HepG2 (cell line): ENCODE measurements at regions not wholly inside any gene's neighbourhood (a gene's known extent, or its start where the extent isn't known, plus 50 kb on each side); places are given as distances from the start of the nearest gene placed in this dataset.

Source experiments
- ATF7-NPFF ChIP-seq: sonication (generic); formaldehyde crosslinking; IDR thresholded peaks from 2 replicates; pipeline ENCODE4 v1.8.1; 2023; ENCODE audit warnings: mild to moderate bottlenecking, low read depth, missing genetic modification reagents, moderate library complexity
- ELF4 ChIP-seq: sonication (generic); formaldehyde crosslinking; IDR thresholded peaks from 2 replicates; pipeline ENCODE4 v1.5.0; 2020; ENCODE audit warnings: missing genetic modification reagents, mild to moderate bottlenecking, moderate library complexity, borderline replicate concordance
- GABPA ChIP-seq, 2 experiments: IDR thresholded peaks; 2 replicates each; pipeline ENCODE4 v1.6.1; 2011 to 2016; ENCODE audit warnings: low read depth in 2 of 2, low read length in 1 of 2, missing biosample characterization in 1 of 2, missing genetic modification characterization in 1 of 2
- GABPB1 ChIP-seq: IDR thresholded peaks from 2 replicates; pipeline ENCODE4 v1.6.1; 2016; ENCODE audit warnings: mild to moderate bottlenecking, missing genetic modification reagents, moderate library complexity, missing compliant biosample characterization
- KLF15 ChIP-seq: sonication (generic); formaldehyde crosslinking; IDR thresholded peaks from 2 replicates; pipeline ENCODE4 v1.8.1; 2023; ENCODE audit warnings: borderline replicate concordance, mild to moderate bottlenecking, inconsistent platforms, missing genetic modification reagents, mixed read lengths
- POLR2A ChIP-seq, 2 experiments: IDR thresholded peaks; 2 replicates each; pipeline ENCODE4 v1.6.1; 2011; ENCODE audit warnings: low read depth in 2 of 2, low read length in 2 of 2, mild to moderate bottlenecking in 1 of 2, moderate library complexity in 1 of 2; ENCODE audit not compliant: insufficient read depth in 1 of 2
- SAFB2 ChIP-seq: sonication (generic); formaldehyde crosslinking; IDR thresholded peaks from 2 replicates; pipeline ENCODE4 v1.5.1; 2020; ENCODE audit warnings: missing genetic modification reagents, low read depth, mild to moderate bottlenecking, borderline replicate concordance
- TGIF2 ChIP-seq: IDR thresholded peaks from 2 replicates; pipeline ENCODE4 v1.6.1; 2016; ENCODE audit warnings: control low read depth, missing compliant biosample characterization
- ZNF335 ChIP-seq: sonication (generic); formaldehyde crosslinking; IDR thresholded peaks from 2 replicates; pipeline ENCODE4 v1.4.0; 2020; ENCODE audit warnings: missing genetic modification reagents
- ZNF619 ChIP-seq: sonication (generic); formaldehyde crosslinking; IDR thresholded peaks from 2 replicates; pipeline ENCODE4 v1.4.0; 2020; ENCODE audit warnings: mild to moderate bottlenecking, missing genetic modification reagents
- TF ChIP-seq, protein P1 (sequence below): sonication (generic); formaldehyde crosslinking; IDR thresholded peaks from 2 replicates; pipeline ENCODE4 v1.8.1; 2022; ENCODE audit warnings: low read depth, mild to moderate bottlenecking, missing genetic modification reagents
- TF ChIP-seq, protein P2 (sequence below): sonication (generic); formaldehyde crosslinking; IDR thresholded peaks from 2 replicates; pipeline ENCODE4 v1.5.0; 2020; ENCODE audit warnings: mild to moderate bottlenecking, missing genetic modification reagents, moderate library complexity
- TF ChIP-seq, protein P3 (sequence below): sonication (generic); formaldehyde crosslinking; IDR thresholded peaks from 2 replicates; pipeline ENCODE4 v1.4.0; 2020; ENCODE audit warnings: missing genetic modification reagents
- TF ChIP-seq, protein P4 (sequence below): sonication (generic); formaldehyde crosslinking; IDR thresholded peaks from 2 replicates; pipeline ENCODE4 v1.4.0; 2020; ENCODE audit warnings: missing genetic modification reagents, borderline replicate concordance

DNA sequence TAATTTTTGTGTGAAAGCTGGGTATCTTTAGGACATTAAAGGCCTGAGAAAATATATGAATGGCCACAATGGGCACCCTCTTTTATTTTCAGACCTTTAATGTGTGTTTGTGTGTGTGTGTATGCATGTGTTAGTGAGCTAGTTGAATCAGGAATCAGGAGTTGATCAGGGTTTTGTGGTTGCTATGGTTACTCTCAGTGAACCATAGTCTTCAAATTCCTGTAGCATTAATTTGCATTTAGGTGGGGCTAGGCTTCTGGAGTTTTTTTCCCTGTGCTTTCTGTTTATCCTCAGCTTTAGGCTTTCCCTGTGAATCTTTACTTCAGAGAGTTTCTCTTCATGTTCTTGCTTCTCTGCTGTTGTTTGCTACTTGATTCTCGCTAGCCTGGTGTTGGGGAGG is 122.0 kb upstream of the ONECUT1 start:
- TF ChIP-seq, protein P1, sequence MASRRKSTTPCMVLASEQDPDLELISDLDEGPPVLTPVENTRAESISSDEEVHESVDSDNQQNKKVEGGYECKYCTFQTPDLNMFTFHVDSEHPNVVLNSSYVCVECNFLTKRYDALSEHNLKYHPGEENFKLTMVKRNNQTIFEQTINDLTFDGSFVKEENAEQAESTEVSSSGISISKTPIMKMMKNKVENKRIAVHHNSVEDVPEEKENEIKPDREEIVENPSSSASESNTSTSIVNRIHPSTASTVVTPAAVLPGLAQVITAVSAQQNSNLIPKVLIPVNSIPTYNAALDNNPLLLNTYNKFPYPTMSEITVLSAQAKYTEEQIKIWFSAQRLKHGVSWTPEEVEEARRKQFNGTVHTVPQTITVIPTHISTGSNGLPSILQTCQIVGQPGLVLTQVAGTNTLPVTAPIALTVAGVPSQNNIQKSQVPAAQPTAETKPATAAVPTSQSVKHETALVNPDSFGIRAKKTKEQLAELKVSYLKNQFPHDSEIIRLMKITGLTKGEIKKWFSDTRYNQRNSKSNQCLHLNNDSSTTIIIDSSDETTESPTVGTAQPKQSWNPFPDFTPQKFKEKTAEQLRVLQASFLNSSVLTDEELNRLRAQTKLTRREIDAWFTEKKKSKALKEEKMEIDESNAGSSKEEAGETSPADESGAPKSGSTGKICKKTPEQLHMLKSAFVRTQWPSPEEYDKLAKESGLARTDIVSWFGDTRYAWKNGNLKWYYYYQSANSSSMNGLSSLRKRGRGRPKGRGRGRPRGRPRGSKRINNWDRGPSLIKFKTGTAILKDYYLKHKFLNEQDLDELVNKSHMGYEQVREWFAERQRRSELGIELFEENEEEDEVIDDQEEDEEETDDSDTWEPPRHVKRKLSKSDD, result no peak
- TF ChIP-seq KLF15, result no peak
- TF ChIP-seq TGIF2 (CRISPR knock-in tag), result no peak
- no peak for TF ChIP-seq POLR2A (IDR thresholded peaks at IDR 0.05; ENCODE audit: insufficient read depth in 1 of 2, low read depth in 2 of 2, low read length in 2 of 2)
- TF ChIP-seq, protein P2, sequence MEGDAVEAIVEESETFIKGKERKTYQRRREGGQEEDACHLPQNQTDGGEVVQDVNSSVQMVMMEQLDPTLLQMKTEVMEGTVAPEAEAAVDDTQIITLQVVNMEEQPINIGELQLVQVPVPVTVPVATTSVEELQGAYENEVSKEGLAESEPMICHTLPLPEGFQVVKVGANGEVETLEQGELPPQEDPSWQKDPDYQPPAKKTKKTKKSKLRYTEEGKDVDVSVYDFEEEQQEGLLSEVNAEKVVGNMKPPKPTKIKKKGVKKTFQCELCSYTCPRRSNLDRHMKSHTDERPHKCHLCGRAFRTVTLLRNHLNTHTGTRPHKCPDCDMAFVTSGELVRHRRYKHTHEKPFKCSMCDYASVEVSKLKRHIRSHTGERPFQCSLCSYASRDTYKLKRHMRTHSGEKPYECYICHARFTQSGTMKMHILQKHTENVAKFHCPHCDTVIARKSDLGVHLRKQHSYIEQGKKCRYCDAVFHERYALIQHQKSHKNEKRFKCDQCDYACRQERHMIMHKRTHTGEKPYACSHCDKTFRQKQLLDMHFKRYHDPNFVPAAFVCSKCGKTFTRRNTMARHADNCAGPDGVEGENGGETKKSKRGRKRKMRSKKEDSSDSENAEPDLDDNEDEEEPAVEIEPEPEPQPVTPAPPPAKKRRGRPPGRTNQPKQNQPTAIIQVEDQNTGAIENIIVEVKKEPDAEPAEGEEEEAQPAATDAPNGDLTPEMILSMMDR (CRISPR knock-in tag), result no peak
- TF ChIP-seq ZNF619 (CRISPR knock-in tag), result no peak
- no peak for TF ChIP-seq ELF4 (CRISPR knock-in tag)
- TF ChIP-seq, protein P3, sequence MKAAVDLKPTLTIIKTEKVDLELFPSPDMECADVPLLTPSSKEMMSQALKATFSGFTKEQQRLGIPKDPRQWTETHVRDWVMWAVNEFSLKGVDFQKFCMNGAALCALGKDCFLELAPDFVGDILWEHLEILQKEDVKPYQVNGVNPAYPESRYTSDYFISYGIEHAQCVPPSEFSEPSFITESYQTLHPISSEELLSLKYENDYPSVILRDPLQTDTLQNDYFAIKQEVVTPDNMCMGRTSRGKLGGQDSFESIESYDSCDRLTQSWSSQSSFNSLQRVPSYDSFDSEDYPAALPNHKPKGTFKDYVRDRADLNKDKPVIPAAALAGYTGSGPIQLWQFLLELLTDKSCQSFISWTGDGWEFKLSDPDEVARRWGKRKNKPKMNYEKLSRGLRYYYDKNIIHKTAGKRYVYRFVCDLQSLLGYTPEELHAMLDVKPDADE (CRISPR knock-in tag), result no peak
- no peak for TF ChIP-seq ATF7-NPFF (CRISPR knock-in tag)
- no peak for TF ChIP-seq GABPA (IDR thresholded peaks at IDR 0.05; ENCODE audit: low read depth, low read length)
- TF ChIP-seq GABPA (CRISPR knock-in tag; IDR thresholded peaks at IDR 0.05; ENCODE audit: low read depth), result no peak
- TF ChIP-seq, protein P4, sequence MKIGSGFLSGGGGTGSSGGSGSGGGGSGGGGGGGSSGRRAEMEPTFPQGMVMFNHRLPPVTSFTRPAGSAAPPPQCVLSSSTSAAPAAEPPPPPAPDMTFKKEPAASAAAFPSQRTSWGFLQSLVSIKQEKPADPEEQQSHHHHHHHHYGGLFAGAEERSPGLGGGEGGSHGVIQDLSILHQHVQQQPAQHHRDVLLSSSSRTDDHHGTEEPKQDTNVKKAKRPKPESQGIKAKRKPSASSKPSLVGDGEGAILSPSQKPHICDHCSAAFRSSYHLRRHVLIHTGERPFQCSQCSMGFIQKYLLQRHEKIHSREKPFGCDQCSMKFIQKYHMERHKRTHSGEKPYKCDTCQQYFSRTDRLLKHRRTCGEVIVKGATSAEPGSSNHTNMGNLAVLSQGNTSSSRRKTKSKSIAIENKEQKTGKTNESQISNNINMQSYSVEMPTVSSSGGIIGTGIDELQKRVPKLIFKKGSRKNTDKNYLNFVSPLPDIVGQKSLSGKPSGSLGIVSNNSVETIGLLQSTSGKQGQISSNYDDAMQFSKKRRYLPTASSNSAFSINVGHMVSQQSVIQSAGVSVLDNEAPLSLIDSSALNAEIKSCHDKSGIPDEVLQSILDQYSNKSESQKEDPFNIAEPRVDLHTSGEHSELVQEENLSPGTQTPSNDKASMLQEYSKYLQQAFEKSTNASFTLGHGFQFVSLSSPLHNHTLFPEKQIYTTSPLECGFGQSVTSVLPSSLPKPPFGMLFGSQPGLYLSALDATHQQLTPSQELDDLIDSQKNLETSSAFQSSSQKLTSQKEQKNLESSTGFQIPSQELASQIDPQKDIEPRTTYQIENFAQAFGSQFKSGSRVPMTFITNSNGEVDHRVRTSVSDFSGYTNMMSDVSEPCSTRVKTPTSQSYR (CRISPR knock-in tag), result no peak
- no peak for TF ChIP-seq ZNF335
- no peak for TF ChIP-seq SAFB2 (CRISPR knock-in tag)
- TF ChIP-seq GABPB1, result no peak
